ENCODE measurements at regions not wholly inside any gene's neighbourhood (a gene's known extent, or its start where the extent isn't known, plus 50 kb on each side); places are given as distances from the start of the nearest gene placed in this dataset.

- no peak for TF ChIP-seq CTCF (conservative IDR thresholded peaks at IDR 0.05; ENCODE audit: low read length)
- no peak for TF ChIP-seq EZH2phosphoT487 (IDR thresholded peaks at IDR 0.05; ENCODE audit: borderline replicate concordance, low read depth, low read length)
Observed at GRCh38 chr9:96045811-96046210, 170.3 kb downstream of the ERCC6L2 start.
